ENCODE measurements at regions not wholly inside any gene's neighbourhood (a gene's known extent, or its start where the extent isn't known, plus 50 kb on each side); places are given as distances from the start of the nearest gene placed in this dataset.

DNA sequence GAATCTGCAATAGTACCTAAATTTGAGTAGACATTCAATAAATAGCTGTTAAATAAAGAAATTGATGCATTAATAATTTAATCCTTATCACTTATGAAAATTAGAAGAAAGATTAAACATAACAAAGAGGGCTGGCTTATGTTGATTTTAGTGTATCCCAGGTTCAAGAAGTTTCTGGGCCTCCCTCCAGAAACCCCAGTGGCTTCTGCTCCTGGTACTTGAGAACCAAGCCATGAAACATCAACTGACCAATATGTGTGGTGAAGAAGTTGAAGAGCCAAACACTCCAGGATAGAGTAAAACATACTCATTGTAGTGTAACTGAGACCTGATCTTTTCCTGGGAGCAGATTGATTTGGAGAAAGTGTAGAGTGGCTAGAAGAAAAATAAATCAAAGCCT is 1465.7 kb upstream of the PIK3C3 start:
- no peak for DNase-seq (ENCODE audit: low read depth in 1 of 2, low spot score in 1 of 2)
- TF ChIP-seq, protein P1, sequence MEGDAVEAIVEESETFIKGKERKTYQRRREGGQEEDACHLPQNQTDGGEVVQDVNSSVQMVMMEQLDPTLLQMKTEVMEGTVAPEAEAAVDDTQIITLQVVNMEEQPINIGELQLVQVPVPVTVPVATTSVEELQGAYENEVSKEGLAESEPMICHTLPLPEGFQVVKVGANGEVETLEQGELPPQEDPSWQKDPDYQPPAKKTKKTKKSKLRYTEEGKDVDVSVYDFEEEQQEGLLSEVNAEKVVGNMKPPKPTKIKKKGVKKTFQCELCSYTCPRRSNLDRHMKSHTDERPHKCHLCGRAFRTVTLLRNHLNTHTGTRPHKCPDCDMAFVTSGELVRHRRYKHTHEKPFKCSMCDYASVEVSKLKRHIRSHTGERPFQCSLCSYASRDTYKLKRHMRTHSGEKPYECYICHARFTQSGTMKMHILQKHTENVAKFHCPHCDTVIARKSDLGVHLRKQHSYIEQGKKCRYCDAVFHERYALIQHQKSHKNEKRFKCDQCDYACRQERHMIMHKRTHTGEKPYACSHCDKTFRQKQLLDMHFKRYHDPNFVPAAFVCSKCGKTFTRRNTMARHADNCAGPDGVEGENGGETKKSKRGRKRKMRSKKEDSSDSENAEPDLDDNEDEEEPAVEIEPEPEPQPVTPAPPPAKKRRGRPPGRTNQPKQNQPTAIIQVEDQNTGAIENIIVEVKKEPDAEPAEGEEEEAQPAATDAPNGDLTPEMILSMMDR (IDR thresholded peaks at IDR 0.05; ENCODE audit: low read depth, low read length) = no peak
- no peaks in the 10 kb centered on the region for H3K4me1 ChIP-seq (ENCODE audit: low read depth)
- no peak overlapping the region for H3K27ac ChIP-seq
- no peaks in the 10 kb centered on the region for H3K27me3 ChIP-seq
- H3K9me3 ChIP-seq (ENCODE audit: low read depth) = no peaks in the 10 kb centered on the region
- no peak overlapping the region for H3K4me3 ChIP-seq
- no peaks in the 10 kb centered on the region for H3K36me3 ChIP-seq

DNA sequence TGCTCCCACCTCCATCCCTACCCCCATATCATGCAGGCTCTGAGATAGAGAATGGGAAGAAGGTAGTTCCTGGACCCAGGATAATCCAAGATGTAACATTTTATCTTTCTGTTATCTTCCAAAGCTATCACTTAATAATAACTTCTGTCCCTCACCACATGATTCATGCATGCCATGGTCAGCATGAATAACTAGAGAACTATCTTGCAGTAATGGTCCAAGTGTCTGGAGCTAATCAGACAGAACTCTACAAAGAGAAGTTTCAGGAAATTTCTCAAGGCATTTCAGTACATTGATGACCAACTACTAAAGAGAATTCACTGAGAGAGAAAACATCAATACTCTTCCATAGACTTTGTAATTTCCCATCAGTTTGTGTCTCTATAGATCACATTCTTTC is 1469.7 kb upstream of the PIK3C3 start:
- TF ChIP-seq, protein P1 (IDR thresholded peaks at IDR 0.05; ENCODE audit: low read depth, low read length) = no peak
- no peak overlapping the region for H3K27ac ChIP-seq

DNA sequence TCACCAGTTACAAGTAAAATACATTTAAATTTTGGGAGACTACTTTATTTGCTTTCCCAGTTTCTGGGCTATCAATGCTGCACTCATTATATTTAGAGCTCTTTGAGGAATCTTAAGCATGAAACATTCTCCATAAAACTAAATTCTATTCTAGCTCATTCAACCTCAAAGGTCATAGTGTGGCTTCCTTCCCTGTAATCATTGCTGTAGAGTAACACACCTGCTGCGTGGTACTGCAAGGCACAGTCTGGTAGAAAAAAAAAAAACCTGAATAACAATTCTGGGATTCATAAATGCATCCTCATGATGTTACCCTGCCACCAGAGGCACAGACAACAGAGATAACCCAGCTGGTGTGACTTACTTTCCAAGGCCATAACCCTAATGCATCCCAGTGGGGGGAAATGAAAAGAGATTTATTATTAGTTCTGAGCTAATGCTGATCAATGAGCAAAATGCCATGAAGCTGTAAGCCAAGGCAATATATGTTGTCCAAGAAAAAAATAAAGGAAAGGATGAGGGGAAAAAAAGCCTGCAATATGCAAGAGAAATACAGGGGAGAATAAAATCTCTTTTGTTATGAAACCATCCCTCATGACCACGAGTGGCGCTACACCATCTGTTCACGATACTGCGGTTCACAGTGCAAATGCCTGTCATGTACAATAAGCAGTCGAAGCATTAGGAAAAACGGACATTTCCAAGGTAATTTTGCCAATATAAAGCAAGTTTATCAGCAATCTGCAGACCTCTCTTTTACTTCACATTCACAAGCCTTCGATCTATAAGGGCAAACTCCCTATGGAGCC is 1481.6 kb upstream of the PIK3C3 start:
- no peak overlapping the region for H3K27ac ChIP-seq
- H3K9me3 ChIP-seq (ENCODE audit: low read depth) = no peaks in the 10 kb centered on the region
- H3K36me3 ChIP-seq = no peaks in the 10 kb centered on the region
- H3K27me3 ChIP-seq = no peaks in the 10 kb centered on the region
- TF ChIP-seq, protein P1 (IDR thresholded peaks at IDR 0.05; ENCODE audit: low read depth, low read length) = no peak
- H3K4me3 ChIP-seq = no peak overlapping the region
- DNase-seq (ENCODE audit: low read depth in 1 of 2, low spot score in 1 of 2) = no peak
- no peaks in the 10 kb centered on the region for H3K4me1 ChIP-seq (ENCODE audit: low read depth)

More for the DNA sequence above, 1469.7 kb upstream of the PIK3C3 start:
- H3K4me3 ChIP-seq = no peak overlapping the region
- H3K36me3 ChIP-seq = no peaks in the 10 kb centered on the region
- peak in 1 of 2 donors; percentile 26 for DNase-seq (ENCODE audit: low read depth in 1 of 2, low spot score in 1 of 2)
- H3K4me1 ChIP-seq (ENCODE audit: low read depth) = no peaks in the 10 kb centered on the region
- no peaks in the 10 kb centered on the region for H3K27me3 ChIP-seq
- no peaks in the 10 kb centered on the region for H3K9me3 ChIP-seq (ENCODE audit: low read depth)

DNA sequence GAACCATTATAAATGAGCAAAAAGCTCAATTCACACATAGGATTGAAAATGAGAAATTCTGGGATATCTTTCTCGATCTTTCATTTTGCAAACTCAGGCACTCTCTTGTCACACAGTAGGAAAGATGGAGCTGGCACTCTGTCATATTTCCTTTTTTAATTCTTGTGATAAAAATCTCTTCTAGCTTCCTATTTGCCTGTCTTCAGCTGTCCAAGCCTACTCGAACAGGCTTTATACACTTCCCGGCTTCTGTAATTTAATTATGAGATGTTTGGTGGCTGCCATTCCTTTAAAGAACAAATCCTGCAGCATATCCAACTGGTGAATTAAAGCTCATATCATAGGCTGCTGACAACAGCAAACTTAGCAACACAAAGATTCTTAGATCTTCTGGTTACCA is 1484.3 kb upstream of the PIK3C3 start:
- no peaks in the 10 kb centered on the region for H3K36me3 ChIP-seq
- H3K4me1 ChIP-seq (ENCODE audit: low read depth) = no peaks in the 10 kb centered on the region
- H3K27me3 ChIP-seq = no peaks in the 10 kb centered on the region
- H3K27ac ChIP-seq = no peak overlapping the region
- TF ChIP-seq, protein P1 (IDR thresholded peaks at IDR 0.05; ENCODE audit: low read depth, low read length) = no peak
- no peak for DNase-seq (ENCODE audit: low read depth in 1 of 2, low spot score in 1 of 2)
- H3K9me3 ChIP-seq (ENCODE audit: low read depth) = no peaks in the 10 kb centered on the region
- no peak overlapping the region for H3K4me3 ChIP-seq

DNA sequence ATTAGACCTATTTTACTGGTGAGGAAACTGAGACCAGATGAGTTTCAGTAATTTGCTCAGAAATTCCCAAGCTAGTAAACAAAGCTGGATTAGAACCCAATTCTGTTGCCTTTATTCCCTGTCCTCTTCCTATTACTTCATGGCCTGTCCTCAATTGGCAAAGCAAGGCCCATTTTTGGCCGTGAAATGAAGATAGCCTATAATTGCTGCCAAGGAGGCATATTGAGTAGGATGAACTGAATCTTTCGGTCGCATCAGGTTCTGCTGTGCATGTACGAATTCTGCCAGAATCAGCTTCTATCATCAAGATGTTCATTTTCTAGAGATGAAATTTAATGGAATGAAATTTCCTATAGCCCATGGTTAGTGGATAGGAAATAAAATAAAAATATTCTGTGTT is 1485.2 kb upstream of the PIK3C3 start:
- Histone ChIP-seq H3K27me3 (no peaks in the 10 kb centered on the region), H3K4me1 (ENCODE audit: low read depth) (no peaks in the 10 kb centered on the region), H3K4me3 (no peak overlapping the region), H3K36me3 (no peaks in the 10 kb centered on the region), H3K27ac (no peak overlapping the region), H3K9me3 (ENCODE audit: low read depth) (no peaks in the 10 kb centered on the region)
- DNase-seq (ENCODE audit: low read depth in 1 of 2, low spot score in 1 of 2) = no peak
- TF ChIP-seq, protein P1 (IDR thresholded peaks at IDR 0.05; ENCODE audit: low read depth, low read length) = no peak

Data from cardiac muscle cell (in vitro differentiated cells and primary cell).